ENCODE measurements at regions not wholly inside any gene's neighbourhood (a gene's known extent, or its start where the extent isn't known, plus 50 kb on each side); places are given as distances from the start of the nearest gene placed in this dataset.
"Not testable (repeated sequence)": the region's sequence is repeated elsewhere in the genome, so short reads cannot be mapped to it uniquely, and the experiment has no call there.

- H4K20me1 ChIP-seq (ENCODE audit: insufficient read depth, low read length) = no peaks in the 10 kb centered on the region
- H3K9me3 ChIP-seq (replicated peaks in 1 of 2; ENCODE audit: control insufficient read depth in 1 of 2, insufficient read depth in 1 of 2, low read length in 2 of 2) = peaks cover 2 to 31% of the 10 kb centered on the region in 2 donors
- H3K4me3 Mint-ChIP-seq = no peak overlapping the region
- intact Hi-C loops (cut with micrococcal nuclease) = no loop called here
- no peaks in the 10 kb centered on the region for H3K79me2 ChIP-seq (ENCODE audit: insufficient read depth, low read length)
- no peak overlapping the region for H3K4me3 ChIP-seq (replicated peaks in 1 of 3; ENCODE audit: low read depth in 2 of 3, low read length in 3 of 3)
- no peaks in the 10 kb centered on the region for H3K4me1 ChIP-seq (ENCODE audit: control insufficient read depth in 1 of 2, insufficient read depth in 2 of 2, low read length in 2 of 2)
- no peaks in the 10 kb centered on the region for H3K4me1 Mint-ChIP-seq
- 84% methylated on average over 7 of the region's 7 CpGs for WGBS (ENCODE audit: insufficient coverage)
- H3K9ac ChIP-seq (ENCODE audit: insufficient read depth, low read length, poor library complexity, severe bottlenecking) = no peak overlapping the region
- no peak overlapping the region for H3K27ac ChIP-seq (ENCODE audit: low read depth in 1 of 2, low read length in 2 of 2)
- no peak overlapping the region for H3K4me2 ChIP-seq (replicated peaks; ENCODE audit: extremely low read depth, low read length, poor library complexity, severe bottlenecking)
- no peak for TF ChIP-seq CTCF (IDR thresholded peaks at IDR 0.05)
- H2AFZ ChIP-seq (ENCODE audit: insufficient read depth, low read depth, low read length, poor library complexity, severe bottlenecking) = no peak overlapping the region
- peaks cover 0 to 20% (median 10%) of the 10 kb centered on the region in 7 donors for H3K9me3 Mint-ChIP-seq
- no peak for DNase-seq
- H3K27ac Mint-ChIP-seq = no peak overlapping the region
- no peaks in the 10 kb centered on the region for H3K36me3 ChIP-seq (replicated peaks in 1 of 2; ENCODE audit: control insufficient read depth in 1 of 2, insufficient read depth in 2 of 2, low read length in 2 of 2)
- no peaks in the 10 kb centered on the region for H3K27me3 ChIP-seq (ENCODE audit: control insufficient read depth in 2 of 2, insufficient read depth in 2 of 2, low read length in 2 of 2)
- H3K36me3 Mint-ChIP-seq = no peaks in the 10 kb centered on the region
- peaks cover 0 to 3% (median 2%) of the 10 kb centered on the region in 3 donors for H3K27me3 Mint-ChIP-seq (ENCODE audit: low read depth in 3 of 3)
Measured at GRCh38 chr14:104307246-104307626, 168.8 kb downstream of the KIF26A start.

DNA sequence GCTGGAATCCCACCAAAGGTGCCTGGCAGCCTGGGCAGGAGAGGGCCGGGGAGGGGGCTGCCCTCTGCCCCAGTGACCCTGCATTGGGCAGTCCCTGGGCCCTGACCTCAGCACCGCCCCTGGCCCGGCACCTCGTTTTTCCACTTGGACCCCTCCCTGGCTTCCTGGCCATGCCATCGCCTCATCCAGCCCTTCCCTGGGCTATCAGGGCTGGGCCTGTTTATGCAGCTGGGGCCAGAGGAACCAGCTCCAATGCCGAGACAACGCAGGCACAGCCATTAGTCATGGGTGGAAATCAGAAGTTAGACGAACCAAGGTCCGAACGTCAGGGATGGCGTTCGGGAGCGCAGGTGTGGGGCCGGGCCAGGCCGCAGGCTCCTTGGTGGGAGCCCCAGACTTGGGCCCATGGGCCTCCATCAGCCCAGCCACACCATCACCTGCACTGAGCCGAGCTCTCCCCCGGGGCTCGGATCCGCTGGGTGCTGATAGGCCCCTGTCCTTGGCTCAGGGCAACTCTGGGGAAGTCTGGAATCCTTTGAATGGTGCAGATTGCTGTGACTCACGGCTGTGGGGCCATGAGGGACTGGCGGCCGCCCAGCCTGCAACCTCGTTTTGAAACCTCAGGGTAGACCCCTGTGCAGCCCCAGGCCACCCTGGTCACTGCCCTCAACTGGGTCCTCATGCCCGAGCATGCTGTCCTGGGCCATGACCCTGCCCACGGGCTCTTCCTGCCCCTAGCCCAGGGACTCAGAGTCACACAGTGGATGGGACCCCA lies 169.4 kb downstream of the KIF26A start:
- H3K9me3 ChIP-seq (replicated peaks in 1 of 2; ENCODE audit: control insufficient read depth in 1 of 2, insufficient read depth in 1 of 2, low read length in 2 of 2) = peaks cover 0 to 31% of the 10 kb centered on the region in 2 donors
- intact Hi-C loops (cut with micrococcal nuclease) = no loop called here
- DNase-seq = no peak
- no peak overlapping the region for H3K27ac ChIP-seq (ENCODE audit: low read depth in 1 of 2, low read length in 2 of 2)
- H3K4me3 Mint-ChIP-seq = no peak overlapping the region
- no peak overlapping the region for H3K4me3 ChIP-seq (replicated peaks in 1 of 3; ENCODE audit: low read depth in 2 of 3, low read length in 3 of 3)
- H4K20me1 ChIP-seq (ENCODE audit: insufficient read depth, low read length) = no peaks in the 10 kb centered on the region
- no peak overlapping the region for H2AFZ ChIP-seq (ENCODE audit: insufficient read depth, low read depth, low read length, poor library complexity, severe bottlenecking)
- WGBS (ENCODE audit: insufficient coverage) = 96% methylated on average over 22 of the region's 25 CpGs
- H3K9me3 Mint-ChIP-seq = peaks cover 0 to 19% (median 9%) of the 10 kb centered on the region in 7 donors
- H3K36me3 Mint-ChIP-seq = no peaks in the 10 kb centered on the region
- no peaks in the 10 kb centered on the region for H3K36me3 ChIP-seq (replicated peaks in 1 of 2; ENCODE audit: control insufficient read depth in 1 of 2, insufficient read depth in 2 of 2, low read length in 2 of 2)
- H3K4me1 Mint-ChIP-seq = no peaks in the 10 kb centered on the region
- H3K79me2 ChIP-seq (ENCODE audit: insufficient read depth, low read length) = no peaks in the 10 kb centered on the region
- H3K9ac ChIP-seq (ENCODE audit: insufficient read depth, low read length, poor library complexity, severe bottlenecking) = no peak overlapping the region
- H3K4me1 ChIP-seq (ENCODE audit: control insufficient read depth in 1 of 2, insufficient read depth in 2 of 2, low read length in 2 of 2) = no peaks in the 10 kb centered on the region
- H3K4me2 ChIP-seq (replicated peaks; ENCODE audit: extremely low read depth, low read length, poor library complexity, severe bottlenecking) = no peak overlapping the region
- peaks cover 0 to 3% (median 3%) of the 10 kb centered on the region in 3 donors for H3K27me3 Mint-ChIP-seq (ENCODE audit: low read depth in 3 of 3)
- H3K27me3 ChIP-seq (ENCODE audit: control insufficient read depth in 2 of 2, insufficient read depth in 2 of 2, low read length in 2 of 2) = no peaks in the 10 kb centered on the region
- no peak for TF ChIP-seq CTCF (IDR thresholded peaks at IDR 0.05)
- no peak overlapping the region for H3K27ac Mint-ChIP-seq

GRCh38 chr14:104308534-104308933 lies 170.1 kb downstream of the KIF26A start:
- H3K36me3 Mint-ChIP-seq; H3K4me1 ChIP-seq (ENCODE audit: control insufficient read depth in 1 of 2, insufficient read depth in 2 of 2, low read length in 2 of 2); H3K4me3 ChIP-seq (replicated peaks in 1 of 3; ENCODE audit: low read depth in 2 of 3, low read length in 3 of 3); H3K4me3 Mint-ChIP-seq; H3K4me2 ChIP-seq (replicated peaks; ENCODE audit: extremely low read depth, low read length, poor library complexity, severe bottlenecking); H2AFZ ChIP-seq (ENCODE audit: insufficient read depth, low read depth, low read length, poor library complexity, severe bottlenecking); H3K27me3 Mint-ChIP-seq (ENCODE audit: low read depth in 3 of 3); H3K79me2 ChIP-seq (ENCODE audit: insufficient read depth, low read length); H3K36me3 ChIP-seq (replicated peaks in 1 of 2; ENCODE audit: control insufficient read depth in 1 of 2, insufficient read depth in 2 of 2, low read length in 2 of 2); H4K20me1 ChIP-seq (ENCODE audit: insufficient read depth, low read length); DNase-seq; H3K9ac ChIP-seq (ENCODE audit: insufficient read depth, low read length, poor library complexity, severe bottlenecking); H3K27ac Mint-ChIP-seq; H3K4me1 Mint-ChIP-seq; H3K27ac ChIP-seq (ENCODE audit: low read depth in 1 of 2, low read length in 2 of 2); H3K27me3 ChIP-seq (ENCODE audit: control insufficient read depth in 2 of 2, insufficient read depth in 2 of 2, low read length in 2 of 2); intact Hi-C loops (cut with micrococcal nuclease): not testable (repeated sequence)
- H3K9me3 Mint-ChIP-seq = peaks cover 0 to 19% (median 9%) of the 10 kb centered on the region in 7 donors
- 88% methylated on average over 5 of the region's 10 CpGs for WGBS (ENCODE audit: insufficient coverage)
- H3K9me3 ChIP-seq (replicated peaks in 1 of 2; ENCODE audit: control insufficient read depth in 1 of 2, insufficient read depth in 1 of 2, low read length in 2 of 2) = peaks cover 0 to 31% of the 10 kb centered on the region in 2 donors

Data from CD14-positive monocyte (primary cell).